SK-N-MC (cell line): ENCODE measurements at regions not wholly inside any gene's neighbourhood (a gene's known extent, or its start where the extent isn't known, plus 50 kb on each side); places are given as distances from the start of the nearest gene placed in this dataset.

ENCODE experiments used
- EZH2 ChIP-seq: fragments of 200-600 bp; sonication (generic); IDR thresholded peaks from one replicate; pipeline ENCODE4 v1.6.1; 2017; ENCODE audit warnings: antibody characterized with exemption
- POLR2AphosphoS5 ChIP-seq: IDR thresholded peaks from 2 replicates; pipeline ENCODE4 v1.6.1; 2012; ENCODE audit warnings: mild to moderate bottlenecking, low read depth, low read length, borderline replicate concordance

- TF ChIP-seq EZH2 (no peak), POLR2AphosphoS5 (no peak)
These were observed 256.3 kb upstream of the IRF2BP2 start for GRCh38 chr1:234866007-234866866.
